ENCODE measurements at regions not wholly inside any gene's neighbourhood (a gene's known extent, or its start where the extent isn't known, plus 50 kb on each side); places are given as distances from the start of the nearest gene placed in this dataset.

GRCh38 chr2:241974096-241974495 lies 104.6 kb downstream of the RTP5 start:
- H3K9me3 Mint-ChIP-seq, result no peaks in the 10 kb centered on the region
- ATAC-seq, result no peak
- DNase-seq, result no peak
- intact Hi-C loops (cut with micrococcal nuclease), result no loop called here
- TF ChIP-seq CTCF (IDR thresholded peaks at IDR 0.05), result no peak
- H3K27ac Mint-ChIP-seq, result no peak overlapping the region
- H3K36me3 Mint-ChIP-seq (ENCODE audit: low read depth), result peaks cover 16% of the 10 kb centered on the region
- H3K4me3 Mint-ChIP-seq, result no peak overlapping the region
- no peaks in the 10 kb centered on the region for H3K4me1 Mint-ChIP-seq (ENCODE audit: low read depth)
- ChIA-PET CTCF (no interaction called here), POLR2A (no interaction called here)
- no peaks in the 10 kb centered on the region for H3K27me3 Mint-ChIP-seq

GRCh38 chr2:241974851-241975592 lies 105.5 kb downstream of the RTP5 start:
- ATAC-seq, result no peak
- POLR2A ChIA-PET, result no interaction called here
- no peak overlapping the region for H3K4me3 Mint-ChIP-seq
- H3K27ac Mint-ChIP-seq, result no peak overlapping the region
- no peak for TF ChIP-seq CTCF (IDR thresholded peaks at IDR 0.05)
- intact Hi-C loops (cut with micrococcal nuclease), result no loop called here
- DNase-seq, result no peak
- no peaks in the 10 kb centered on the region for H3K27me3 Mint-ChIP-seq
- no peaks in the 10 kb centered on the region for H3K9me3 Mint-ChIP-seq
- CTCF ChIA-PET, result no interaction called here
- no peaks in the 10 kb centered on the region for H3K4me1 Mint-ChIP-seq (ENCODE audit: low read depth)
- peaks cover 16% of the 10 kb centered on the region for H3K36me3 Mint-ChIP-seq (ENCODE audit: low read depth)

- TF ChIP-seq CTCF (IDR thresholded peaks at IDR 0.05), result no peak
These were observed 106.2 kb downstream of the RTP5 start for GRCh38 chr2:241975593-241976284.

GRCh38 chr2:241976296-241976695 lies 106.8 kb downstream of the RTP5 start:
- no peaks in the 10 kb centered on the region for H3K9me3 Mint-ChIP-seq
- H3K36me3 Mint-ChIP-seq (ENCODE audit: low read depth), result peaks cover 12% of the 10 kb centered on the region
- TF ChIP-seq CTCF (IDR thresholded peaks at IDR 0.05), result no peak
- H3K4me3 Mint-ChIP-seq, result no peak overlapping the region
- no peaks in the 10 kb centered on the region for H3K4me1 Mint-ChIP-seq (ENCODE audit: low read depth)
- ChIA-PET POLR2A (no interaction called here), CTCF (no interaction called here)
- H3K27ac Mint-ChIP-seq, result no peak overlapping the region
- H3K27me3 Mint-ChIP-seq, result no peaks in the 10 kb centered on the region
- DNase-seq, result no peak
- no peak for ATAC-seq
- intact Hi-C loops (cut with micrococcal nuclease), result no loop called here

More at GRCh38 chr2:241975593-241976284, 106.2 kb downstream of the RTP5 start:
- H3K9me3 Mint-ChIP-seq, result no peaks in the 10 kb centered on the region
- DNase-seq (no peak), ATAC-seq (no peak)
- no peaks in the 10 kb centered on the region for H3K4me1 Mint-ChIP-seq (ENCODE audit: low read depth)
- no peak overlapping the region for H3K4me3 Mint-ChIP-seq
- peaks cover 13% of the 10 kb centered on the region for H3K36me3 Mint-ChIP-seq (ENCODE audit: low read depth)
- POLR2A ChIA-PET, result no interaction called here
- intact Hi-C loops (cut with micrococcal nuclease), result no loop called here
- no peak overlapping the region for H3K27ac Mint-ChIP-seq
- CTCF ChIA-PET, result no interaction called here
- H3K27me3 Mint-ChIP-seq, result no peaks in the 10 kb centered on the region

GRCh38 chr2:241977557-241978300 lies 108.2 kb downstream of the RTP5 start:
- Mint-ChIP-seq H3K27ac (no peak overlapping the region), H3K36me3 (ENCODE audit: low read depth) (peaks cover 10% of the 10 kb centered on the region), H3K27me3 (no peaks in the 10 kb centered on the region), H3K9me3 (no peaks in the 10 kb centered on the region), H3K4me1 (ENCODE audit: low read depth) (no peaks in the 10 kb centered on the region), H3K4me3 (no peak overlapping the region)
- POLR2A ChIA-PET, result no interaction called here
- CTCF ChIA-PET, result no interaction called here
- intact Hi-C loops (cut with micrococcal nuclease), result no loop called here
- no peak for TF ChIP-seq CTCF (IDR thresholded peaks at IDR 0.05)
- no peak for ATAC-seq
- no peak for DNase-seq

Data from activated CD8-positive, alpha-beta T cell treated with anti-CD3 and anti-CD28 coated beads for 36 hours (primary cell).